ENCODE measurements at regions not wholly inside any gene's neighbourhood (a gene's known extent, or its start where the extent isn't known, plus 50 kb on each side); places are given as distances from the start of the nearest gene placed in this dataset.

DNA sequence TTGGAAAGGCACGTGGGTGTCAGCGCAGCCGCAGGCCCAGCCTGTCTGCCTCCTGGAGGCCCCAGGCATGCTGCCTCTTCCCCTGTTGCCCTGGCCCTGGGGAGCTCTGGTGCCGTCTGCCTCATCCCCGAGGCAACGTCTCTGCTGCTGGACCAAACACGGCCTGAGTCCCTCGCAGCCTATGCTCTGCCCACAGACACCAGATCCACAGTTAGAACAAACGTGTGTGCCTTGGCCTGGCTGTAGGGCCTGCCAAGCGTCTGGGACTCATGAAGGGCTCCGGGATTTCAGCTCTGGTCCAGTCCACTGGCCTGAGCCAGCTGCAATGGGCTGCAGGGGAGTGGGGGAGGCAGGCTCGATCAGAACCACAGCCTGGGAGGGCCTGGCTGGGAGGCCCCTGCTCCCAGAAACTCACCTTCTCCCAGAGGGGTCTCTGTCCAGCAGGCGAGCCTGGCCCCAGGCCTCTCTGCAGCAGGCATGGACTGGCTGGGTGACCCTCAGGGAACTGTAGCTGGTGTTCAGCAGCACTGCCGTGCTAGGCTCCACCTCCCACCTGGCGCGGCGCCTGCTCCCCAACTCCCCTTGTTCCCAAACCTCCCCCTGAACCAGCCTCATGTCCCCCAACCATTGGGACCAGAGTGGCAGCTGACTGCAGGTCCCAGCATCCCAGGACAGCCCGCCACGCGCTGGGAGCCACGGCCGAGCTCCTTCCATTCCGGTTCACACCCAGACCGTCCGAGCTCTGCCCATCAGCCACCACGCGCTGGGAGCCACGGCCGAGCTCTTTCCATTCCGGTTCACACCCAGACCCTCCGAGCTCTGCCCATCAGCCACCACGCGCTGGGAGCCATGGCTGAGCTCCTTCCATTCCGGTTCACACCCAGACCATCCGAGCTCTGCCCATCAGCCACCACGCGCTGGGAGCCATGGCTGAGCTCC, 197.0 kb downstream of the DLL1 start:
- TF ChIP-seq CTCF (conservative IDR thresholded peaks at IDR 0.05) (no peak), ZFX (IDR thresholded peaks at IDR 0.05) (no peak)
- H3K27ac ChIP-seq: no peak overlapping the region

- TF ChIP-seq CTCF (conservative IDR thresholded peaks at IDR 0.05): no peak
- no peak for TF ChIP-seq ZFX (IDR thresholded peaks at IDR 0.05)
Measured at GRCh38 chr6:170093276-170093657, 197.6 kb downstream of the DLL1 start.

DNA sequence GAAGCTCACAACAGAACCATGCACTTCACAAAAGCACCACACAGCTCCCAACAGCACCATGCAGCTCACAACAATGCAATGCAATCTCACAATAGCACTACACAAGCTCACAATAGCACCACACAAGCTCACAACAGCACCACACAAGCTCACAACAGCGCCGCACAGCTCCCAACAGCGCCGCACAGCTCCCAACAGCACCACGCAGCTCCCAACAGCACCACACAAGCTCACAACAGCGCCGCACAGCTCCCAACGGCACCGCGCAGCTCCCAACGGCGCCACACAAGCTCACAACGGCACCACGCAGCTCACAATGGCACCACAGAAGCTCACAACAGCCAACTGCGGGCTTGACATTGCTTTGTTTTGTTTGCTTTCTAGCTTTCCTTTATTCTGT, 198.1 kb downstream of the DLL1 start:
- no peak overlapping the region for H3K27ac ChIP-seq
- TF ChIP-seq CTCF (conservative IDR thresholded peaks at IDR 0.05): no peak
- no peak for TF ChIP-seq ZFX (IDR thresholded peaks at IDR 0.05)

More at GRCh38 chr6:170093276-170093657, 197.6 kb downstream of the DLL1 start:
- H3K27ac ChIP-seq: no peak overlapping the region

DNA sequence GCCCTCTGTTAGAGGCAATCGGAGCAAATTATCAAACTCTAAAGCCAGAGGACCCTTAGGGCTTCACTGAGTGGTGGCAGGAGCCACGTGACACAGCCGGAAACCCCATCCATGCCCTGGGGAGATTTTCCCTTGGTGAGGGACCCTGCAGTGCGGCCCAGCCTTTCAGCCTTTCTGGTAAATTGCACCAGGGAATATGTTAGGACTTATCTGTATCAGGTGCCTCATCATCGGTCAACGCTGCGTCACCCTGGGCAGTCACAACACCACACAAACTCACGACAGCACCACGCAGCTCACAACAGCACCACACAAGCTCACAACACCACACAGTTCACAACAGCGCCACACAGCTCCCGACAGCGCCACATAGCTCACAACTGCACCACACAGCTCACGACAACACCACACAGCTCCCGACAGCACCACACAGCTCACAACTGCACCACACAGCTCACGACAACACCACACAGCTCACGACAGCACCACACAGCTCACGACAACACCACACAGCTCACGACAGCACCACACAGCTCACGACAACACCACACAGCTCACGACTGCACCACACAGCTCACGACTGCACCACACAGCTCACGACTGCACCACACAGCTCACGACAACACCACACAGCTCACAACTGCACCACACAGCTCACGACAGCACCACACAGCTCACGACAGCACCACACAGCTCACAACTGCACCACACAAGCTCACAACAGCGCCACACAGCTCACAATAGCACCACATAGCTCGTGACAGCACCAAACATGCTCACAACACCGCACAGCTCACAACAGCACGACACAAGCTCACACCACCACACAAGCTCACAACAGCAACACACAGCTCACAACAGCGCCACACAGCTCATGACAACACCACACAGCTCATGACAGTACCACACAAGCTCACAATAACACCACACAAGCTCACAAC, 199.0 kb downstream of the DLL1 start:
- H3K27ac ChIP-seq: no peak overlapping the region
- TF ChIP-seq ZFX (IDR thresholded peaks at IDR 0.05) (no peak), CTCF (conservative IDR thresholded peaks at IDR 0.05) (no peak)

DNA sequence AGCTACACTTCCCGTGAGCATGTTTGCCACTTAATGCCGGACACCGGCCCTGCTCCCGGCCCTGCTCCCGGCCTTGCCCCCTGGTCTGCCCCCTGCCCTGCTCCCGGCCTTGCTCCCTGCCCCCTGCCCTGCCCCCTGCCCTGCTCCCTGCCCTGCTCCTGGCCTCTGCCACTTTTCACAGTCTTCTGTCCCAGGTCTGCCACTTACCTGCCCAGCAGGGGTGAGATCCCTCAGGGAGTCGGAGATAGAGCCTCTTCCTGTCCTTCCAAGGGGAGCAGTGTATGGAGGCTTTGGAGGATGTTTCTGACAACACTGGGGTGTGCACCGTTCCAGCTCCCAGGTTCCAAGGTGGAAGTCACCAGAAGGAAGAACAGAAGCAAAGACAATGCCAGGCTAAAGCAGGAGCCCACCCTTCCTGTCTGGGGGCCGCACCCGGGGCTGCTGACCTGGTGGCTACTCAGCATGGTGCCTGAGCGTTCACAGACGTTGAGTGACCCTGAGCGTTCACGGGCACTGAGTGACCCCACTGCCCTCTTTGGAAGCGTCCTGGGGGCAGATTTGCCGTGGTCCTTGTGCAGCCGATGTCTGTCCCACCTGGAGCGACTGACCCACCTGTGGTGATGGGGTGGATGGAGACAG, 199.8 kb downstream of the DLL1 start:
- no peak for TF ChIP-seq CTCF (conservative IDR thresholded peaks at IDR 0.05)
- no peak for TF ChIP-seq ZFX (IDR thresholded peaks at IDR 0.05)
- no peak overlapping the region for H3K27ac ChIP-seq

GRCh38 chr6:170090561-170090960, 200.3 kb downstream of the DLL1 start:
- TF ChIP-seq ZFX (IDR thresholded peaks at IDR 0.05) (no peak), CTCF (conservative IDR thresholded peaks at IDR 0.05) (no peak)
- no peak overlapping the region for H3K27ac ChIP-seq

Data from C4-2B (cell line).